ENCODE measurements at regions not wholly inside any gene's neighbourhood (a gene's known extent, or its start where the extent isn't known, plus 50 kb on each side); places are given as distances from the start of the nearest gene placed in this dataset.
"Not testable (repeated sequence)": the region's sequence is repeated elsewhere in the genome, so short reads cannot be mapped to it uniquely, and the experiment has no call there.

DNA sequence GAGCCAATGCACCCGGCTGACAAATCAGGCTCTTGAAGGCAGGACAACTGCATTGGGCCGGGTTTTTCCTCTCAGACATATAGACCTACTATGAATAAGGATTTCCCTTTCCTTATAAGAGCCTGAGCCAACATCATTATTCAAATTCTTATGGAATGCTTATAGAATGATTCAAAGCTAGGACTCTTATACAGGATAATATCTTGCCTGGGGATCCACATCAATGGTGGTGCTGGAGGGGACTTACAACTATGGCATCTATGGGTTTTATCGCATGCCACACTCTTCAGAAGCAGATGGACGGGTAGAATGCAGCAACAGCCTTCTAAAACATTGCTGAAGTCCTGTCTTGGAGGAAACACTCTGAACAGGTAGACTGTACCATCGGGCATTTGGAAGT, 296.8 kb upstream of the KYNU start:
- Histone ChIP-seq H3K27ac (ENCODE audit: low read depth in 1 of 2, low read length in 2 of 2) (no peak overlapping the region), H3K27me3 (ENCODE audit: control insufficient read depth in 1 of 2, insufficient read depth in 2 of 2, low read length in 1 of 2) (no peaks in the 10 kb centered on the region), H3K36me3 (ENCODE audit: control insufficient read depth in 1 of 2, insufficient read depth in 2 of 2, low read length in 1 of 2) (no peaks in the 10 kb centered on the region), H3K4me1 (ENCODE audit: control insufficient read depth in 1 of 2, insufficient read depth in 2 of 2, low read length in 2 of 2) (peaks cover 0 to under 1% of the 10 kb centered on the region in 2 donors), H3K4me3 (ENCODE audit: low read length in 2 of 2) (no peak overlapping the region), H3K9me3 (ENCODE audit: control insufficient read depth, low read length) (peaks cover 2% of the 10 kb centered on the region)
- intact Hi-C loops (cut with DNase I), result no loop called here
- 91 to 95% methylated on average over 5 of the region's 5 CpGs for WGBS, 2 donors
- no peak for DNase-seq
- ATAC-seq (ENCODE audit: low FRiP score), result no peak

GRCh38 chr2:142575561-142575960, 301.9 kb upstream of the KYNU start:
- no peak overlapping the region for H3K4me3 ChIP-seq (ENCODE audit: low read length in 2 of 2)
- DNase-seq (no peak), ATAC-seq (ENCODE audit: low FRiP score) (no peak)
- H3K36me3 ChIP-seq (ENCODE audit: control insufficient read depth in 1 of 2, insufficient read depth in 2 of 2, low read length in 1 of 2), result no peaks in the 10 kb centered on the region
- no peaks in the 10 kb centered on the region for H3K9me3 ChIP-seq (ENCODE audit: control insufficient read depth, low read length)
- H3K27ac ChIP-seq (ENCODE audit: low read depth in 1 of 2, low read length in 2 of 2), result no peak overlapping the region
- intact Hi-C loops (cut with DNase I), result no loop called here
- 36 to 50% methylated on average over 1 of the region's 1 CpG for WGBS, 2 donors
- H3K27me3 ChIP-seq (ENCODE audit: control insufficient read depth in 1 of 2, insufficient read depth in 2 of 2, low read length in 1 of 2), result no peaks in the 10 kb centered on the region
- no peaks in the 10 kb centered on the region for H3K4me1 ChIP-seq (ENCODE audit: control insufficient read depth in 1 of 2, insufficient read depth in 2 of 2, low read length in 2 of 2)

GRCh38 chr2:142574388-142574787, 303.1 kb upstream of the KYNU start:
- no peak for ATAC-seq (ENCODE audit: low FRiP score)
- Histone ChIP-seq H3K36me3 (ENCODE audit: control insufficient read depth in 1 of 2, insufficient read depth in 2 of 2, low read length in 1 of 2) (no peaks in the 10 kb centered on the region), H3K27me3 (ENCODE audit: control insufficient read depth in 1 of 2, insufficient read depth in 2 of 2, low read length in 1 of 2) (no peaks in the 10 kb centered on the region), H3K27ac (ENCODE audit: low read depth in 1 of 2, low read length in 2 of 2) (no peak overlapping the region), H3K4me1 (ENCODE audit: control insufficient read depth in 1 of 2, insufficient read depth in 2 of 2, low read length in 2 of 2) (no peaks in the 10 kb centered on the region), H3K4me3 (ENCODE audit: low read length in 2 of 2) (no peak overlapping the region), H3K9me3 (ENCODE audit: control insufficient read depth, low read length) (no peaks in the 10 kb centered on the region)
- intact Hi-C loops (cut with DNase I), result no loop called here
- DNase-seq, result no peak

DNA sequence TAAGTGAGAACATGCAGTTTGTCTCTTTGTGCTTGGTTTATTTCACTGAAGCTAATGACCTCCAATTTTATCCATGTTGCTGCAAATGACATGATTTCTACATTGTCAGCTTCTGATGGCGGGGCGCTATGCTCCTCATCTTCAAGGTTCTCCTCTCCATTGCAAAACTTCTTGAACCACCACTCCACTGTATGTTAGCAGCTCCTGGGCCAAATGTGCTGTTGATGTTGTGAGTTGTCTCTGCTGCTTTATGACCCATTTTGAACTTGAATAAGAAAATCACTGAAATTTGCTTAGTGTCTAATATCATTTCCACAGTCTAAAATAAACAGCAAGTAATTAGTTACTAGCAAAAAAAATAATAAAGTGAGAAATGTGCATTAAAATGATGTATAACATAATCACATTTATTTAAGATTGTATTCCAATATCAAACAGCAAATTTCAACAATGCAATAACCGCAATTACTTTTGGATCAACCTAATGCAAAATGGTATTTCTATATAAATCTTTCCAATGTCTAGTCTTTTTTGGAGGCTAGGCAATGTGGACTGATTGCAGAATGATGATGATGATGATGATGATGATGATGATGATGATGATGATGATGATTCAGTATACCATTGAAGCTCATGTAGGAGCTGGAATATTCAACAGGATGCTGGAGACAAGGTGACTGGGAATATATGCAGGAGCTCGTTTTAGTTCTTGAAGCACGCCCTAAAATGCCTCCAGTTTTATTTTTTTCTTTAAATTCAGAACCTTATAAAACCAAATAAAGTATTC, 304.9 kb upstream of the KYNU start:
- no peaks in the 10 kb centered on the region for H3K9me3 ChIP-seq (ENCODE audit: control insufficient read depth, low read length)
- H3K27me3 ChIP-seq (ENCODE audit: control insufficient read depth in 1 of 2, insufficient read depth in 2 of 2, low read length in 1 of 2), result no peaks in the 10 kb centered on the region
- no peak overlapping the region for H3K27ac ChIP-seq (ENCODE audit: low read depth in 1 of 2, low read length in 2 of 2)
- H3K4me3 ChIP-seq (ENCODE audit: low read length in 2 of 2), result no peak overlapping the region
- no peaks in the 10 kb centered on the region for H3K4me1 ChIP-seq (ENCODE audit: control insufficient read depth in 1 of 2, insufficient read depth in 2 of 2, low read length in 2 of 2)
- intact Hi-C loops (cut with DNase I), result no loop called here
- 88 to 90% methylated on average over 5 of the region's 5 CpGs for WGBS, 2 donors
- H3K36me3 ChIP-seq (ENCODE audit: control insufficient read depth in 1 of 2, insufficient read depth in 2 of 2, low read length in 1 of 2), result no peaks in the 10 kb centered on the region
- ATAC-seq (ENCODE audit: low FRiP score) (no peak), DNase-seq (no peak)

- Histone ChIP-seq H3K4me3 (ENCODE audit: low read length in 2 of 2) (no peak overlapping the region), H3K27me3 (ENCODE audit: control insufficient read depth in 1 of 2, insufficient read depth in 2 of 2, low read length in 1 of 2) (no peaks in the 10 kb centered on the region), H3K27ac (ENCODE audit: low read depth in 1 of 2, low read length in 2 of 2) (no peak overlapping the region), H3K4me1 (ENCODE audit: control insufficient read depth in 1 of 2, insufficient read depth in 2 of 2, low read length in 2 of 2) (no peaks in the 10 kb centered on the region), H3K9me3 (ENCODE audit: control insufficient read depth, low read length) (no peaks in the 10 kb centered on the region), H3K36me3 (ENCODE audit: control insufficient read depth in 1 of 2, insufficient read depth in 2 of 2, low read length in 1 of 2) (no peaks in the 10 kb centered on the region)
- no peak for ATAC-seq (ENCODE audit: low FRiP score)
- no peak for DNase-seq
- 69 to 79% methylated on average over 4 of the region's 4 CpGs for WGBS, 2 donors
- intact Hi-C loops (cut with DNase I), result no loop called here
Observed at GRCh38 chr2:142571934-142572333, 305.5 kb upstream of the KYNU start.

DNA sequence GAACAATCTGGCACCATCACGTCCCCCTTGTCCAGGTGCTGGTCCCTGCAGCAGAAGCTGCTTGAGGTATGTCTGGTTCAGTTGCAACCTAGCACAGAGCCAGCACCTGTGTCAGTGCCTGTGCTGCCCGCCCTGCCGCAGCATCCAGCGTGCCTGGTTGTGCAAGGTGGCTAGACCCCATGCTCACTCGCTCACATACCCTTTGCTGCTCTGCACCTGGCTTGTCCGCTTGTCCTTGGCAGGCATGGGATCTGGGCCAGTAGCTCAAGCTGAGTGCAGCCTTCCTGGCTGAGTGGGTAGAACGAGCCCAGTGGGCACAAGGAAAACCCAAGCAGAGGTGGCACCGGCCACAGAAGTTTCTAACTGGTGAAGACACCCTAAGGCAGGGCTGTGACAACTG, 314.6 kb upstream of the KYNU start:
- intact Hi-C loops (cut with DNase I), result no loop called here
- H3K4me3 ChIP-seq (ENCODE audit: low read length in 2 of 2), result no peak overlapping the region
- H3K27me3 ChIP-seq (ENCODE audit: control insufficient read depth in 1 of 2, insufficient read depth in 2 of 2, low read length in 1 of 2), result no peaks in the 10 kb centered on the region
- H3K9me3 ChIP-seq (ENCODE audit: control insufficient read depth, low read length), result no peaks in the 10 kb centered on the region
- H3K36me3 ChIP-seq (ENCODE audit: control insufficient read depth in 1 of 2, insufficient read depth in 2 of 2, low read length in 1 of 2), result no peaks in the 10 kb centered on the region
- no peaks in the 10 kb centered on the region for H3K4me1 ChIP-seq (ENCODE audit: control insufficient read depth in 1 of 2, insufficient read depth in 2 of 2, low read length in 2 of 2)
- WGBS, 2 donors, result 89 to 93% methylated on average over 8 of the region's 8 CpGs
- peak; percentile 33 for ATAC-seq (ENCODE audit: low FRiP score)
- H3K27ac ChIP-seq (ENCODE audit: low read depth in 1 of 2, low read length in 2 of 2), result no peak overlapping the region
- no peak for DNase-seq

- peak; percentile 46 for ATAC-seq (ENCODE audit: low FRiP score)
- intact Hi-C loops (cut with DNase I), result no loop called here
- Histone ChIP-seq H3K36me3 (ENCODE audit: control insufficient read depth in 1 of 2, insufficient read depth in 2 of 2, low read length in 1 of 2) (no peaks in the 10 kb centered on the region), H3K4me3 (ENCODE audit: low read length in 2 of 2) (no peak overlapping the region), H3K4me1 (ENCODE audit: control insufficient read depth in 1 of 2, insufficient read depth in 2 of 2, low read length in 2 of 2) (no peaks in the 10 kb centered on the region), H3K27ac (ENCODE audit: low read depth in 1 of 2, low read length in 2 of 2) (no peak overlapping the region), H3K9me3 (ENCODE audit: control insufficient read depth, low read length) (no peaks in the 10 kb centered on the region), H3K27me3 (ENCODE audit: control insufficient read depth in 1 of 2, insufficient read depth in 2 of 2, low read length in 1 of 2) (no peaks in the 10 kb centered on the region)
- WGBS, 2 donors, result 90 to 91% methylated on average over 6 of the region's 6 CpGs
- DNase-seq, result no peak
Observed at GRCh38 chr2:142561656-142562055, 315.8 kb upstream of the KYNU start.

GRCh38 chr2:142557391-142557790, 320.1 kb upstream of the KYNU start:
- 13 to 18% methylated on average over 1 of the region's 1 CpG for WGBS, 2 donors
- DNase-seq, result no peak
- H3K36me3 ChIP-seq (ENCODE audit: control insufficient read depth in 1 of 2, insufficient read depth in 2 of 2, low read length in 1 of 2), result no peaks in the 10 kb centered on the region

GRCh38 chr2:142545999-142546398, 331.5 kb upstream of the KYNU start:
- H3K9me3 ChIP-seq (ENCODE audit: control insufficient read depth, low read length); H3K4me3 ChIP-seq (ENCODE audit: low read length in 2 of 2); H3K36me3 ChIP-seq (ENCODE audit: control insufficient read depth in 1 of 2, insufficient read depth in 2 of 2, low read length in 1 of 2); H3K4me1 ChIP-seq (ENCODE audit: control insufficient read depth in 1 of 2, insufficient read depth in 2 of 2, low read length in 2 of 2); H3K27me3 ChIP-seq (ENCODE audit: control insufficient read depth in 1 of 2, insufficient read depth in 2 of 2, low read length in 1 of 2); H3K27ac ChIP-seq (ENCODE audit: low read depth in 1 of 2, low read length in 2 of 2); ATAC-seq (ENCODE audit: low FRiP score); intact Hi-C loops (cut with DNase I): not testable (repeated sequence)
- WGBS, 2 donors, result 97 to 98% methylated on average over 25 to 30 of the region's 30 CpGs
- peak; percentile 35 to 64 for DNase-seq

More at GRCh38 chr2:142557391-142557790, 320.1 kb upstream of the KYNU start:
- Histone ChIP-seq H3K27ac (ENCODE audit: low read depth in 1 of 2, low read length in 2 of 2) (no peak overlapping the region), H3K4me3 (ENCODE audit: low read length in 2 of 2) (no peak overlapping the region), H3K4me1 (ENCODE audit: control insufficient read depth in 1 of 2, insufficient read depth in 2 of 2, low read length in 2 of 2) (no peaks in the 10 kb centered on the region), H3K27me3 (ENCODE audit: control insufficient read depth in 1 of 2, insufficient read depth in 2 of 2, low read length in 1 of 2) (no peaks in the 10 kb centered on the region), H3K9me3 (ENCODE audit: control insufficient read depth, low read length) (no peaks in the 10 kb centered on the region)
- intact Hi-C loops (cut with DNase I), result no loop called here
- no peak for ATAC-seq (ENCODE audit: low FRiP score)

Measured in aorta (tissue), 5 donors.